ACHN (cell line): ENCODE measurements at regions not wholly inside any gene's neighbourhood (a gene's known extent, or its start where the extent isn't known, plus 50 kb on each side); places are given as distances from the start of the nearest gene placed in this dataset.

Experiments used
- DNase-seq: peaks from one replicate; pipeline ENCODE4 v3.0.0-alpha.2; 2015
- in situ Hi-C: cut with HindIII; loops from 2 replicates; pipeline ENCODE4 v1.10.0; 2017; ENCODE audit warnings: low sequenced_read_pairs, low pct_ligation_motif_present, low pct_unique_long_range_greater_than_20kb

GRCh38 chr18:45349467-45349866, 265.8 kb upstream of the SLC14A2 start:
- in situ Hi-C loops: no loop called here

DNA sequence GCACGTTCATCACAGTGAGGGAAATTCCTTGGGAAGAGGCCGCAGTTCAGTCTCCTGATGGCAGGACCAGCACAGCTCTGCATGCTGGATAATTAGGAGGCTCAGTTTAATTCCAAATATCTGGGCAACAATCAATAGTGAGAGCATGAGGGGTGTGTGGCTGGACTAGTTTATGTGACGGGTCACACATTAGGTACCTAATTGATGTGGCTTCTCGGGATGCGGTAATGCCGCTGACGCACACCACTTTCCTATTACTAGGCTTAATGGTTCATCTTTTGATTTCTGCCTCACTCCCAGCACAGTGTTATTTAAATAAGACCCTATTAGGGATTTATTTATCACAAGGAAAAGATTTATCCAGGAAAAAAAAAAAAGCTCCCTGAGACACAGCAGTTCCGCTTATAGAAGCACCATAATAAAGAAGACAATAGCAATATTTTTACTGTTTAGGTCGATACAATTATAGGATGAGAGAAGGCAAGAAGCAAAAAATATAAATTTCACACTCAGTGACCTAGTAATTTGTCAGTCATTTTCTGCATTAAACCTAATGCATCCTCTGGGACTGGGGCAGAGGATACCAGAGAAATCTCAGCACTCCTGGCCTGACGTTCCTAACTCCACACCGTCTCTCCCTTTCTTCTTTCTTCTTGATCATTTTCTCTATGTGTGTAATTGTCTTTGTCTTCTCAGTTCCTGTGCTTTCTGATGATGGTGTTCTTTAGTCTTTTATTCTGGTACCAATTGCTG, 264.7 kb upstream of the SLC14A2 start:
- in situ Hi-C loops: no loop called here
- no peak for DNase-seq

More at GRCh38 chr18:45349467-45349866, 265.8 kb upstream of the SLC14A2 start:
- no peak for DNase-seq

GRCh38 chr18:45352874-45353273, 262.4 kb upstream of the SLC14A2 start:
- no peak for DNase-seq
- in situ Hi-C loops: no loop called here

DNA sequence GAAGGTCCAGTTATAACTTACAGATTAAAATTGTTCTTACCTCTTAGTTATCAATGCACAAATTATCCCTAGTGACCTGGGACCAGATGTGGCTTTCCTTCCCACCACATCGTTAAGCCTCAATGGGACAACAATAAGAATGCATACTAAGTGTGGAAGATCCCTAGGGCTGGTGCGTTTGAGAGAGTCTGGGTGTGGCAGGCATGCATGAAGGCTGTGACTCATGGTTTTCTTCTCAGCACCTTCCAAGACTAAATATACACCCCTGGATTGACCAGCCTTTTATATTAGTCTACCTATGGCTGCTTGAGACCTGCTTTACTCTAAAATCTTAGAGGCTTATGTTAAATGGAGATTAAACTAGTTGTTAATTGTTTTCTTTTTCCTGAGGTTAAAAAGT, 261.7 kb upstream of the SLC14A2 start:
- in situ Hi-C loops: no loop called here
- no peak for DNase-seq

GRCh38 chr18:45355944-45356520, 259.2 kb upstream of the SLC14A2 start:
- in situ Hi-C loops: no loop called here
- DNase-seq: no peak

DNA sequence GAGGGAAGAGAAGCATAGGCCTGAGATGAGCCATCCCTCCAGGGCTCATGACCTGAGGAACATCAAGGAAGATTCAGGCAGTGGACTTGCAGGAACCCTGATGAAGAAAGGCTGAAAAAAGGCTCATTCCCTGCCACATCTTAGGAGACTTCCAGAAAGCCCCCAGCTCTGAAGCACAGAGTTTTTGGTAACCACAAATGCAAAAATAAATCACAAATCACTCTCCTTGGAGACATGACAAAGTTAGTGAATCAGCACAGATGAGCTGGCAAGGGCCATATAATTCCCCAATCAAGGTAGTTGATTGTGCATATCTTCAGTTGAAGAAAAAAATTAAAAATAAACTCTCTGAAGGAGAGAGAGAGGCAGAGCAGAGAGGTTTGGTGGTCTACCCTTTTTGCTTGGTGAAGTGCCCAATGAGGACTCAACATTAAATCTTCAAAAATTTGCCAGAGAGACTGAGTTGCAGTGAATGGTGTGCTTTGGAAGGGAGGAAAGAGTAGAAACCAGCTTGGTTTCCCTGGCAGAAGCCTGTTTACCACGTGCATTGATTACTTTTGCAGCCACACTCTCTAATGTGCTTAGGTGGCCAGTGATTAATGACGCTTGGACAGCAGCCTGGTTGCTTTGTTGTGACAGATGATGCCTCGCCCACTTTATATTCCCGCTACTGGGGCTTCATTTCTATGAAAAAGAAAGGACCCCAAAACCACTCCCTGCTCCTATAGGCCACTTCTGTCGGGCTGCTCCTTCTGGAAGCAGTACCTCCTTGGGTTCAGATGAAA, 257.4 kb upstream of the SLC14A2 start:
- no peak for DNase-seq
- in situ Hi-C loops: no loop called here

- DNase-seq: peak; percentile 42
Measured at GRCh38 chr18:45359275-45360009, 255.8 kb upstream of the SLC14A2 start.

DNA sequence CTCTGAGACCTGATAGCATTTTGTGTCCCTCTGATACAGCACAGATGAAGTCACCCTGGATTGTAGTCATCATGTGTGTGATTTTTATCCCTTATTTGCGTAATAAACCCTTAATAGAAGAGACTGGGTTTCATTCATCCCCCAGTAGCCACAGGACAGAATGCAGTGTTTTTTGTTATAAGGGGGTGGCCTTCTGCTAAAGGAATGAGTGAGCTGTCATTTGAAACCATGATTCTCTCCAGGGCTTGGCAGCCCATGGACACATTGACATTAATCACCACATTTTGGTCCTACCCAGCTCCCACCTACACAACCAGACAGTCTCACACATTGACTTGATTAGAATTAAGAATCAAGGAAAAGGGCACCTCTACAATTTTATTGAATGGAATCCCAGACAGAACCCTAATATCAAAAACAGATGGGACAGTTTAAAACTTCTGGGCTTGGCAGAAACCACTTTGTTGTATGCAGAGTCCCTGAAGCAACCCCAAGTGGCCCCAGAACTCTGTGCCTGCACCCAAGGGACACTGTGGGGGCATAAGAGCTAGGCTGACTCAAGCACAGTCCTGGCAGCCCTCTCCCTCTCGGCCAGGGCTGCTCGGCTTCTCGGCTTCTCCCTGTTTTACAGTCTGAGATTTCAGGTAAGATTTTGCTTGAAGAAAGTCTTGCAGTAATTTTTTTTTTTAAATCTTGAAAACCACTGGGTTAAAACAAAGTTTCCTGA, 254.0 kb upstream of the SLC14A2 start:
- in situ Hi-C loops: no loop called here
- no peak for DNase-seq

More at GRCh38 chr18:45359275-45360009, 255.8 kb upstream of the SLC14A2 start:
- in situ Hi-C loops: no loop called here

DNA sequence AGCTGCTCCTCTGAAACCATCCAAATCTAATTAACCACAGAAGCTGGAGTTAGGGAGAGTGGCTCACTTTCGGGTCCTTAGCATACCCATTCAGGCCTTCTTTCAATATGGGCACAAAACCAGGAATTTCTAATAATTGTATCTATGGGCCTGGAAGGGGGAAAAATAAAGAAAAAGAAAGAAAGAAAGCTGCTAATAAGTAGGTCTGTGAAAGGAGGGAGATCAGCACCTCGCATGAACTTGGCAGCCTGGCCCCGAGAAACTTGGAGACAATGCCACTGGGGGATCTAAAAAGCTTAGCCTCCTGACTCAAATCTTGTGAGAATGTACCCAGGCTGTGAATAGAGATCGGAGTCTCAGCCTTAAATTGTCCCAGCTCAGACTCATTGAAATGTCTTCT, 252.1 kb upstream of the SLC14A2 start:
- DNase-seq: no peak
- in situ Hi-C loops: no loop called here

GRCh38 chr18:45365835-45366234, 249.4 kb upstream of the SLC14A2 start:
- in situ Hi-C loops: no loop called here
- DNase-seq: no peak

- in situ Hi-C loops: no loop called here
- no peak for DNase-seq
Measured at GRCh38 chr18:45370255-45371010, 244.8 kb upstream of the SLC14A2 start.

DNA sequence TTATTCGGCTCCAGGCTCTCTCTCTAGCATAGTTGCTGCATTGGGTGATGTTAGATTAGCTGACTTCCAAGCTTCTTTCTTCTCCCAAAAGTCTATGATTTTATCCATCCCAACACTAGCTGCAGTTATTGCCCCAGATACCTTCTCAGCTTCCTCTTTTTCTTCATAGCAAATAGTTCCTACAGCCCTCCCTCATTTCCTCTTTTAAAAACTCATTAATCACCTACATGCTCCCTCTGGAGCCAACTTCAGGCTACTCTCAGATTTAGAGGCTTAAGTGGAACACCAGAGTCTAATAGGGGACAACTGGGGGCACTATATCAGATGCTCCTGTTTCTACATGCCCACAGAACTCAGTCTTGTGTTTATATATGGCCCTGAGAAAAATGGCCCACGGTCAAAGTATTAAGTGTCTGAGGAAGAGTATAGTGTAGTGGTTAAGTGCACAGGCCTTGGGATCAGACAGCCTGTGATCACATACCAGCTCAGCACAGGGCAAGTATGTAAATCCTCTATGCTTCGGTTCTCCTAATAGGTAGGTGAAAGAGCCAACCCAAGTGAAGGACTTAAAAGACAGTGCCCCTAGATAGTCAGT, 241.9 kb upstream of the SLC14A2 start:
- DNase-seq: no peak
- in situ Hi-C loops: no loop called here

DNA sequence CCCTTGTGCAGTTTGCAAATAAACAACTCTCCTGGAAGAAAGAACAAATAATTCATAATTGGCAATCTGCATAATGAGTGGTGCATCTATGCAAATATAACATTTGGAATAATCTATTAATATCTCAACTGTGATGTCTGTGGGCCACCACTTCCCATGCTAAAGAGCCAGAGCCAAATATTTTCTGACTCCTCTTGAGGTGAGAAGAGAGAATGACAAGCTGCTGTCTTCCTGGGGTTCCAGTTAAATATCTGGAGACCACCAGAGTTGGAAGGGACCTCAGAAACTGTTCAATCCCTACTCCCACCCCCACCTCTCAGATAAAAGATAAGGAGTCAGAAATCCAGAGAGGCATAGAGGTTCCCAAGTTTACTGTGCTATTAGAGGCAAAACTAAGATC, 241.0 kb upstream of the SLC14A2 start:
- no peak for DNase-seq
- in situ Hi-C loops: no loop called here

DNA sequence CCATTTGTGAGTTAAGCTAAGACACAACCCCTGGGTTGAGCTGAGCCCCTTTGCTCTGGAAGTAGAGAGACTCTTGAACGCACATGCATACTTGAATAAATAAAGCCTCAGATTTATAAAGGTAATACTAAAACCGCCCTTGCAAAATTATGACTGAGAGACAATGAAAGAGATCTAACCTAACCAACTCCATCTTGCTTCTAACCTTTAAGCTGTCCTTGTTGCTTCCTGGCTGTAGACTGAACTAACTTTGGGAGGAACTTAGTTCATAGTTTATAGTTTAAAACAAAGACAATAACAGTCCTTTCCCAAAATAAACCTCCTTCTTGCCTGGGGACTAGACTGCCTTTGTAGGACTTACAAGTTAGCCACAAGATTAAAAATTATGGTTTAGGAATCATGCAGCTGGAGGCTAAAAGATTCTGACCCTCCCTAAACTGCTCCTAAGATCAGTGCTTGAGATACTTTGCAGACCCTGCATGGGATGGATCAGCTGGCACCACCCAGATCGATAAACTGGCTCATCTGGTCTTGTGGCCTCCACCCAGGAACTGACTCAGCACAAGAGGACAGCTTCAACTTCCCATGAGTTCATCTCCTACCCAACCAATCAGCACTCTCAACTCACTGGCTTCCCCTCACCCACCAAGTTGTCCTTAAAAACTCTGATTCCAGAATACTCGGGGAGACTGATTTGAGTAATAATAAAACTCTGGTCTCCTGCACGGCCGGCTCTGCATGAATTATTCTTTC, 240.2 kb upstream of the SLC14A2 start:
- in situ Hi-C loops: no loop called here
- DNase-seq: no peak

DNA sequence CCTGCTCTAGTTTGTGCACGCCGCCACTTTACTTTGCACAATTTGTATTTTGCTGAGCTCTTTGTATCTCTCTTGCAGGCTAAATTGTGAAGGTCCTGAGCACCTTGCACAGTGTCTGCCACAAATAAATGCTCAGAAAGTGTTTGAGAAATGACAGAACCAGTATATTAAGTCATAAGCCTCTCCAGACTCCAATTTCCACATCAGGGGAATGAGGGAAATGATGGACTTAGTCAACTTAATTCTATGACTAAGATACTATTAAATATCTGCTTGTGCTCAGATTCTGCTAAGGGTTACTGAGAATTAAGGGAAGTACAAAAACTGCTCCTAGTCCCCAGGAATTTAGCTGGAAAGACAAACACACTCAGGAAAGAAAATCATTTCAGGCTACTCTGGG, 239.1 kb upstream of the SLC14A2 start:
- no peak for DNase-seq
- in situ Hi-C loops: no loop called here

GRCh38 chr18:45378308-45378707, 237.0 kb upstream of the SLC14A2 start:
- DNase-seq: no peak
- in situ Hi-C loops: no loop called here

GRCh38 chr18:45378933-45379332, 236.3 kb upstream of the SLC14A2 start:
- in situ Hi-C loops: no loop called here
- no peak for DNase-seq
